HG03469 (cell line): ENCODE measurements at regions not wholly inside any gene's neighbourhood (a gene's known extent, or its start where the extent isn't known, plus 50 kb on each side); places are given as distances from the start of the nearest gene placed in this dataset.
"Not testable (repeated sequence)": the region's sequence is repeated elsewhere in the genome, so short reads cannot be mapped to it uniquely, and the experiment has no call there.

ENCODE experiments used
- ATAC-seq: cut with Tn5 transposase; IDR thresholded peaks from one replicate; pipeline ENCODE4 v1.9.1; 2021; ENCODE audit warnings: mild to moderate bottlenecking, moderate library complexity, moderate number of reproducible peaks; ENCODE audit not compliant: unreplicated experiment

GRCh38 chr2:220704081-220704480, 868.0 kb downstream of the EPHA4 start:
- ATAC-seq, result no peak

DNA sequence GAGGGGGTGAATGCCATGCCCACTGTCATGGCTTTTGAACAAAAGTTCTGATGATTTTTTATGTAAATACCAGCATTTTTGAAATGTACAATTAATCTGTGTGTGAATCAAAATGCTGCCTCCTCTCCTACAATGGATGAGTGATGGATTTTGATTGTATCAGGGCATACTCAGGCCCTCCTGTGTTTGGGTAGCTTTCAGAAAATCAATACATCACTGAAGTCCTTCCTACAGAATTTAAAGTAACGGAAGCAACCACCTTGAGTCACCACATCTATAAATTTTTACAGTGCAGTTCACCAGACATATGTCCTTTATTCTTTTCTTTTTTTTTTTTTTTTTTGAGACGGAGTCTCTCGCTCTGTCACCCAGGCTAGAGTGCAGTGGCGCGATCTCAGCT, 867.3 kb downstream of the EPHA4 start:
- ATAC-seq, result no peak

DNA sequence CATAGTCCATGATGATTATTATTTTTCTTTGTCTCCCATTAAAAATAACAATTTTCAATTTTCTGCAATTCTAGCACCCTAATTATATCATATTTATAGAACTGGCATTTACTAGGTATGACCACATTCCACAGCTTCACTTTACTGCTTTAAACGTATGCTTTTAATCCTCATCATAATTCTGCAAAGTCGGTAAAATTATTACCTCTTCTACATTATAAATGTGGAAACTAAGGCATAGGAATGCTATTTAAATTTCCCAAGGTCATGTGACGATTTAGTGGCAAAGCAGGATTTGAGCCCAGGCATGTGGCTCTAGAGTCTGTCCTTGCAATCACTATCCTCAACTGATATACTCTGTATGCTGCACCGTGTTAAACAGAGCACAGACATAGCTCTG, 866.4 kb downstream of the EPHA4 start:
- no peak for ATAC-seq

GRCh38 chr2:220707261-220707660, 864.8 kb downstream of the EPHA4 start:
- ATAC-seq, result no peak

GRCh38 chr2:220708366-220708765, 863.7 kb downstream of the EPHA4 start:
- no peak for ATAC-seq

GRCh38 chr2:220717283-220717682, 854.8 kb downstream of the EPHA4 start:
- no peak for ATAC-seq

- ATAC-seq, result no peak
Measured at GRCh38 chr2:220736778-220737177, 835.3 kb downstream of the EPHA4 start.

- no peak for ATAC-seq
Measured at GRCh38 chr2:220743203-220743602, 828.9 kb downstream of the EPHA4 start.

- no peak for ATAC-seq
Measured at GRCh38 chr2:220744861-220745260, 827.2 kb downstream of the EPHA4 start.

DNA sequence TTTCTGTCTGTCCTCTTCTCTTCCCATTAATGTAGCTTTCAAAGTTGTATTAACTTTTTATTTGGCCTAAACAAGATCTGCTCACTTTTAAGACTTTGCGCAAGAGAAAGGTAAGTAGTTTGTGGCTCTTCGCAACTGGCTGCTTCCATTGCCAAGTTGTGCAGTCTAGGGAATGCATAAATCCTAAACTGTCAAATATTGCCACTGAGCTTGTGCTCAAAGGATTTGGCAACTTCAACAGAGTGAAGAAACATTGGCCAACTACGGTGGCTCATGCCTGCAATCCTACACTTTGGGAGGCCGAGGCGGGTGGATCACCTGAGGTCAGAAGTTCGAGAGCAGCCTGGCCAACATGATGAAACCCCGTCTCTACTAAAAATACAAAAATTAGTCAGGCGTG, 826.4 kb downstream of the EPHA4 start:
- no peak for ATAC-seq

- ATAC-seq, result no peak
Measured at GRCh38 chr2:220747736-220748135, 824.4 kb downstream of the EPHA4 start.

DNA sequence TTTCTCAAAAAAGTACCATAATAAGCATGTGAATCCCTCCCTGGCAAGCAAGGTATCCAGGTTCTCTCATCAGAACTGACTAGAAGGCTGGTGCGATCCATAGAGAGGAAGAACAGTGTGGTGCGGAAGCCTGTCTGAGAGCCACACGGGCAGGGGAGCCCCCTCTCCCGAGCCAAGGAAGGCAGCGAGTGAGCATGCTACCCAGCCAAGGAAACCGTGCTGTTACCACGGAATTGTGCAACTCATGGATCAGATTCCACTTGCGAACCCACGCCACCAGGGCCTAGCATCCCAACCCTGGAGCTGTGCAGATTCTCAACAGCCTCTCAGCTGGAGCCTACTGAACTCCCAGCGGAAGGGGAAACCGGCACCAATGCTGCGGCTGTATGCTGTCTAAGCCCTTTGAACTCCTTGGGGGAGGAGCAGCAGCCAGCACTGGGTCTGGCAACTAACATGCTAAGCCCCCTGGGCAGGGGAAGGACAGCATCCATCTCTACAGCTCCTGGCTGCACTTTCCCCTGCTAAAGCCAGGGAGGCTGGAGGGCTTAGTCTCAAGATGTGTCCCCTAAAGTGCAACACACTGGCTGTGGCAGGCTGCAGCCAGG, 823.1 kb downstream of the EPHA4 start:
- no peak for ATAC-seq

DNA sequence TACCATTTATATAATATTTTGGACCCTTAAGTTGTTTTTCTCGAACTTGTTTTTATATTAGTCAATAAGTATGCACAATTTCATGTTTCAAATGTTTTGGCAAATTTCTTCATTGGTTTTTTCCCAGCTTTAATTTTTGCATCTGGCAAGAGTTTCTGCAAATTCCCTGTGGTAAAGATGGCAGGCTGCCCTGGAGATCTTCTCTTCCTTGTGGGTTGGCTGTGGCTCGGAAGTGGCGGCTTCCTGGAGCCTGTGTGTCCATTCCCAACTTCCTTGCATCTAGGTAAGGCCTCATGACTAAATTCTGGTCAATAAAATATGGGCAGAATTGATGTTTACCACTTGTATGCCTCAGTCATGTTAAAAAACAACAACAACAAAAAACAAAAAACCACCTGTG, 818.6 kb downstream of the EPHA4 start:
- no peak for ATAC-seq

DNA sequence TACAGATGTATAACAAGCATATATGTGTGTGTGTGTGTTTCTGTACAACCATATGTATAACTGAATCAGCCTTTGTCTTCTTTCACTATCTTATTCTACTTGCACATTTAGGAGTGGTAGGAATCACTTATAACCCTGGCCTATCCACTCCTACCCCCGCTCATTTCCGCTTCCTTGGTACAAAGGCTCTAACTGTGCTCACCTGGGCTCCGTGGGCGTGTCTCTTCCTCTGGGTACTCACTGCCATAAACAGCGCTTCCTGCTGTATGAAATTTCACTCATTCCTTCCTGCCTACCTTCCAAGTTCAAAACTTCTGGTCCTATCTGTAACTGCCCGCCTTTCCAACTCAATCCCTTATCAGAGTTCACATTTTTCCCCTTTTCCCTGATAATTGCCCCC, 815.5 kb downstream of the EPHA4 start:
- no peak for ATAC-seq

DNA sequence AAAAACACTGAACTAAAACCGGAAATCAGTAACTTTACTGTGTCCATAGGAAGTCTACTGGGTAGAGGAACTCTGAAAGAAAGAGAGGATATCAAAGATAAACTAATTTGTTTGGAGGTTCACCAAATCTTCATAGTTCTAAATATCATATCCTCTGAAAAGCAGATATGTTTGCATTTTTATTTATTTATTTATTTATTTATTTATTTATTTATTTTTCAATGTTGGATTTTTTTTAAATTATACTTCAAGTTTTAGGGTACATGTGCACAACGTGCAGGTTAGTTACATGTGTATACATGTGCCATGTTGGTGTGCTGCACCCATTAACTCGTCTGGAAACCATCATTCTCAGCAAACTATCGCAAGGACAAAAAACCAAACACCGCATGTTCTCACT, 813.7 kb downstream of the EPHA4 start:
- not testable (repeated sequence) for ATAC-seq

DNA sequence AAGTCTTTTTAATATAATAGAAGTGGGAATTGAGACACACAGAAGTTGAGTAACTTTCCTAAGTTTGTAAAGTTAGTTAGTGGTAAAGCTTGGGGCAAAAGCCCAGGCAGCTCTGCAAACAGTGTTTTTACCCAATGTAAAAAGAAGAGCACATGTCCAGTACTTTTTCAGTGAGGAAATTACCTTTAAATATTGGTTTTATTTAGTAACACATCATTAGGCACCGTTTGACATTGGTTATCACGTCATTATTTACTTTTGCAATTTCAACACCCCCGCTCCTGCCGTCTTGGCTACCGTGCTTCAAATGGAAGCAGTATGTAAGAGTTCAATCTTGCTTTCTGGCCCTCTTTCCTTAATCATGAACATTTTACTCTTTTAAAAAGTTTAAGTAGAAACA, 807.9 kb downstream of the EPHA4 start:
- no peak for ATAC-seq

GRCh38 chr2:220767591-220768255, 804.4 kb downstream of the EPHA4 start:
- ATAC-seq, result no peak

- ATAC-seq, result no peak
Measured at GRCh38 chr2:220775856-220776488, 796.1 kb downstream of the EPHA4 start.

DNA sequence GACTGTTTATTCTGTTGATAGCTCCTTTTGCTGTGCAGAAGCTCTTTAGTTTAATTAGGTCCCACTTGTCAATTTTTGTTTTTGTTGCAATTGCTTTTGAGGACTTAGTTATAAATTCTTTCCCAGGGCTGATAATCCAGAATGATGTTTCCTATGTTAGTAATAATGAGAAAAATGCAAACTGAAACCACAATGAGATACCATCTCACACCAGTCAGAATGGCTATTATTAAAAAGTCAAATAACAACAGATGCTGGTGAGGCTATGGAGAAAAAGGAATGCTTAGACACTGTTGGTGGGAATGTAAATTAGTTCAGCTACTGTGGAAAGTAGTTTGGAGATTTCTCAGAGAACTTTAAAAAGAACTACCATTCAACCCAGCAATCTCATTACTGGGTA, 793.0 kb downstream of the EPHA4 start:
- not testable (repeated sequence) for ATAC-seq

DNA sequence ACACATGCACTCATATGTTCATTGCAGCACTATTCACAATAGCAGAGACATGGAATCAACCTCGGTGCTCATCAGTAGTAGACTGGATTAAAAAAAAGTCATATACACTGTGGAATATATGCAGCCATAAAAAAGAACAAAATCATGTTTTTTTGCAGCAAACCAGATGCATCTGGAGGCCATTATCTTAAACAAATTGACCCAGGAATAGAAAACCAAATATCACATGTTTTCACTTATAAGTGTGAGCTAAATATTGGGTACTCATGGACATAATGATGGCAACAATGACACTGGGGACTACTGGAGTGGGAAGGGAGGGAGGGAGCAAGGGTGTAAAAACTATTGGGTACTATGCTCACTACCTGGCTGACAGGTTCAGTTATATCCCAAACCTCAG, 792.6 kb downstream of the EPHA4 start:
- no peak for ATAC-seq

- ATAC-seq, result no peak
Measured at GRCh38 chr2:220779931-220780330, 792.2 kb downstream of the EPHA4 start.

- ATAC-seq, result no peak
Measured at GRCh38 chr2:220781622-220782241, 790.4 kb downstream of the EPHA4 start.
